CD4-positive, alpha-beta T cell treated with Interferon gamma for 1 hour (primary cell): ENCODE measurements at regions not wholly inside any gene's neighbourhood (a gene's known extent, or its start where the extent isn't known, plus 50 kb on each side); places are given as distances from the start of the nearest gene placed in this dataset.

Experiments
- DNase-seq: peaks from one replicate; pipeline ENCODE4 v3.0.0-alpha.2; 2020

DNA sequence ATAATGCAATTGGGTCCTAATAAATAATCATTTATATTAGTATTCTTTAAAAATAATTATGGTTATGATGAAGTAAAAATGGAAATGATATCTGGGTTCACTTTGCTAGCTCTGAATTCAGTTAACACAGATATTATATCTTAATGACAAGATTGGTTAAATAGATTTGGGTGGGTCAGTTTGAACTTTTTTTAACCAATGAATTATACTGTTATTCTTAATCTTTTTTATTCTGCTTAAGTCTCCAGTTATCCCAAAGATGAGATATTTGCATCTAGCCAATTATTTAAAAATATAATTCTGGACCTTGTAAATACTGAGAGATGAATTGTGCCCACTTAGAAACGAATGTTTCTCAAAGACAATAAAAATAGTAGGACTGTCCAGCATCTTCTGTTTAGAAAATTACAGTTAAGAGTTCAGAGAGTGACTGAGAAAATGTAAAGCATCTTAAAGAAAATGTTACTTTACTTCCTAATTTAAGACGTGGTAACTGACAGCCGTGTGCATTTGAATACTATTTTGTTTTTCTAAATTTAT is 345.2 kb downstream of the USP25 start:
- DNase-seq = no peak

DNA sequence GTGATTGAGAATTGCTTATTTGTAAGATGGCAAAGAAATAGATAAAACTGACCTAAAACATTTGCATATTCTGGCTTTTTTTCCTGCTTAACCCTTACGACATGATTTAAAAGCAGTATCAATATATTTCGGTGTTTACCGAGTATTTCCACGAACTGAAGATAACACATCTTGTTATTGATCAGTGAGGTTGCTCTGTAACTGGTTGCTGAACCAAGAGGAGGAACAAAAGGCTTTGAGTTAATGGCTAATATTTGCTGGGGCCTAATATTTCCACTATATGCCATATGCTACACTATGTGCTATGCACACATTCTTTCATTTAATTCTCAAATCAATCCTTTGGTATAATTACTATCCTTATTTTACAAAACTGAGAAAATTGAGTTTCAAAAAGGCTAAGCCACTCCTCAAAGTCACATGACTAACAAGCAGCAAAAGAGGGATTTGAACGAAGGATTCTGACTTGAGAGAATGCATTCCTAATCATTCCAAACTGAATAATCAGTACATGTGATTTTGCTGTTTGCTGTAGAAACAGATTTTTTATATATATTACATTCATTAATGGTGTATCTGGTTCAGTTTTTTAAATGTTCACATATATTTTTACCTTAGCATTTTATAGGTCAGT is 346.0 kb downstream of the USP25 start:
- no peak for DNase-seq

DNA sequence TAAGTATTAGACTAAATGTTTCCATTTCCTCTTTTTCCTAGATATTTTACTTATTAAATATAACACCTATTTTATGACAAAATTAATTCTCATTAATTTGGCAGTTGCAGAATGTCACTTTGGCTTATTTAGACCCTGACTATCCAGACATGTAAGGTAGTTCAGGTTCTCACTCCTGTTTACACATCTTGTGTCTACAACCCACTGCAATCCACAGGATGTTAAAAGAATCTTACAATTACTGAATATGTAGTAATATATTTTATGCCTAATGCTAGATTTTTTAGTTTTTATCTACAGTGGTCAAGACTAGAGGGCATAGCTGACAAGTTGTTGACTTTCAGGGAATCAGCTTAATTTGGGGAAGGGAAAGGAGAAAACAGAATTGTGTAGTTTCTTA is 346.7 kb downstream of the USP25 start:
- no peak for DNase-seq

GRCh38 chr21:16078382-16078781 is 348.6 kb downstream of the USP25 start:
- DNase-seq = no peak

DNA sequence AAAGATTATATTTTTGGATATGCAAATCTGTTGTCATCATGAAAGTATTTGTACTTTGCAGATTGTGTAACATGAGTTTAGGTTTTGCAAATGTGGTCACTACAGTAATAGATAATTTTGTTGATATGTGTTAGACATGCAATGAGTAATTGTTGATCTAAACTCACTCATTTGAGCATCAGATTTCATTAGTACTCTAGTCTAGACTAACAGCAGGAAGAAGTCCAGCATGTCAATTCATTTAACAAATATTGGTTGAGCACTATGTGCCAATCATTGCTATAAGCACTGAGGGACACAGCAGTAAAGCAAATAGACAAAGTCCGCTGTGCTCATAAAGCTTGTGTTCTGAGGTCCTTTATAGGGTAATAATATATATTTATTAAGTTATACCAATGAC is 350.0 kb downstream of the USP25 start:
- DNase-seq = no peak

DNA sequence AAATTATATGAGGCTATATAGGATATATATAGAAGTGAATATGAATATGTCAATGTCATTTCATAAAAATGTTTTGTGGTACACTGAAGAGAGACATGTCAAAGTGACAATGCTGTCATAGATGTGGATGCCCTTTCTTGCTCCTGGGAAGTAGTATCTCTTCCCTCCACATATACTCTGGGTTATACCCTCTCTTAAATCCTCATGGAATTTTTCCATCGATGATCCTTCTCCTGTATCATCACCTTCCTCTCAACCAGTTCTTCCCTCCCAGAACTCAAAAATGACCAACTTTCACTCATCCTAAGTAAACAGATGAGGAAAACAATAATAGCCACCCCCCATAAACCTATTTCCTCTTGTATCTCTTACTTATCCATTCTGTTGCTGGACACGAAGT is 351.5 kb downstream of the USP25 start:
- DNase-seq = no peak

DNA sequence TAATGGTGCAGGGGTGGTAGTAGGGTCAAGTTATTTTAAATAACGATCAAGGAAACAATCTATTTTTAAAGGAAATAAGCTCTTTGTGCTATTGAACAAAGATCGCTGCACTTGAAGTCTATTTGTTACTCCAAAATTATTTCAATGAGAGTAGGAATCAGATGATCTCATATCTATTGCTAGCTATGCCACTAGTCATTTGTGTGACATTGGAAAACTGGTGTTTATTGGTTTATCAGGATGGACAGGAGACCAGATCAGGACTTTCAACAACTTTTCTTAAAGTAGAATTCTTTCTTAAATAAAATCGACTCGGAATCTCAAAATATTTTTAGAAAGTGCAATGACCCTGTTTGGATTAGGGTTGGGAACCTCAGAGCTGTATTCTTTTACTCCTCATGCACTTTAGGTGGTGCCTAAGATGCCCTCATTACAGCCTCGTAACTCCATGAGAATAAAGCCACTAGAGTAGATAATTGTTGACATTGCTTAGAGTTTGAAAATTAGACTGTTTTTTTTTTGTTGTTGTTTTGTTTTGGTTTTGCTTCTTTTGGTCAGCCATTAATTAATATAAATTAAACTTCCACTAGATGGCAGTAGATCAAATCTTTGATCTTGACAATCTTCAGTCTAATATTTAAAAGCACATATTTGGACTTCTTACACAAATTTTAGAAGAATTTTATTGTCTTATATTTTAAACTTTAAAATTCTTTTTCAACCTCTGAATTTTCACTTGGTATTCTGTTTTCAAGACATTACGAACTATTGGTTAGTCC is 352.4 kb downstream of the USP25 start:
- no peak for DNase-seq

DNA sequence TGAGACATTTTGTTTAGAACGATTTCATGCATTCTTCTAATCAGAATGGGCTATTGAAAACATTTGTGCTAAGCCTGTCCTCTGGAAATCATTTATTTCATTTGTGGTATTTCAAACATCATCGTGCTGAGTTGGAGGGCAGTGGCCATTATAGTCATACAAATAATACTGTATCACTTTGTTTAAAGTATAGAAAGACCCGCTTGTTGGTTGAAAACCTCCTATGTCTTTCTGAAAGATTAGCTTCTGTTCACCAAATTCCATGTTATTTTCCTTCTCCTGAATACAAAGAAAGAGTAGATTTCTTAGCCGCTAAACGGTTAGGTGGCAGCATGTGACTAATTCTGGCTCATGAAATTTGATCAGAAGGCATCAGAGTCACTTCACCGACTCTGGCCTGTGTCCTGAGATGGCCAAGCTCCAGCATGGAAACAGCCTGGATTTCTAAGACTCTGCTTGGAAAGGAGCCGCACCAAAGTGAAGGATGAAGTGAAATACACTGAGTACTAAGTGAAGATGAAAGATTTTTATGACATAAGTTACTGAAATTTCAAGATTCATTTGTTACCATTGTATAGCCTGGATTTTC is 355.1 kb downstream of the USP25 start:
- DNase-seq = no peak

DNA sequence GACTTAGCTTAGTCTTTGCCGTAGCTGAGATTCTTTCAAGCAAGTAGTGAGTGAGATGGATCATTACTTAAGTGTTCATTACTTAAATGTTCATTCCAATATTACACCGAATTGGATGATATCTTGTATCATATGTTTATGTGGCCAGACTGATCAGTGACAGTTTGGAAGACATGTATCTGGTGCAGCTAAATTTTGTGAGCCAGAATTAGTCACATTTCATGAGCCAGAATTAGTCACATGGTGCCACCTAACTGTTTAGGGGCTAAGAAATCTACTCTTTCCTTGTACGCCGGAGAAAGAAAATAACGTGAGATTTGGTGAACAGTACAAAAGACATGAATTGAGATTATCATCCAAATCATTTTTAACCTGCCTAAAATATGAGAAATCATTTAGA is 355.6 kb downstream of the USP25 start:
- DNase-seq = no peak

DNA sequence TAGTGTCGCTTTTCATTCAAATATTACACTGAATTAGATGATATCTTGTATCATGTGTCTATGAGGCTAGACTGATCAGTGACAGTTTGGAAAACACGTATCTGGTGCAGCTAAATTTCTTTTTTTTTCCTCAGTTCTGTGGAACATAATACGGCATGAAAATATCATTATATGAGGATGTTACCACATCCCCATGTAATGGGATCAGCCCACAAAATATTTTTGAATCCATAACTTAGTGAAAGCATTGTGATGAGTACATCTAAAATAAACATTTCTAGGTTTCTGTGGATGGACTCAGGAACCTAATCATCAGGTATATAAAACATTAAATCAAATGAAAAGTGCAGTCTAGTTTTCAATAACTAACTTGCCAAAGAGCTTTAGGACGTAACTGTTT is 356.3 kb downstream of the USP25 start:
- no peak for DNase-seq

DNA sequence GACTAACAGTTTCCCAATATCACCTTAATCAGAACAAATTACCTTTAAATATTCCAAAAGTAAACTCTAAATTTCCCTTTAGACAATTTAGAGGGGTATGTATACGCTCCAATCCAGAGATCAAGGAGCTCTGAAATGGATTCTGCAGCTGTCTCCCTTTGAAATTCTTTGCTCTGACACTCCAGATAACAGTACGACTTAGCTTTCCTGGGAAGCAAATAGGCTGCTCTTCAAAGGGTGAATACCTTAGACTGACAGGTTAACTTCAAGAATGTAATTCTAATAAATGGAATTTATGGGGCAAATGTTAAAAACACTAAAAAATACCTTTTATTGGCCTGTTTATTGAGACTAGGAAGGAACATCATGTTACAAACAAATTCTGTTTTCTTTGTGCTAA is 357.2 kb downstream of the USP25 start:
- no peak for DNase-seq

GRCh38 chr21:16087523-16087922 is 357.7 kb downstream of the USP25 start:
- no peak for DNase-seq

- no peak for DNase-seq
Measured at GRCh38 chr21:16088056-16088455, 358.3 kb downstream of the USP25 start.

DNA sequence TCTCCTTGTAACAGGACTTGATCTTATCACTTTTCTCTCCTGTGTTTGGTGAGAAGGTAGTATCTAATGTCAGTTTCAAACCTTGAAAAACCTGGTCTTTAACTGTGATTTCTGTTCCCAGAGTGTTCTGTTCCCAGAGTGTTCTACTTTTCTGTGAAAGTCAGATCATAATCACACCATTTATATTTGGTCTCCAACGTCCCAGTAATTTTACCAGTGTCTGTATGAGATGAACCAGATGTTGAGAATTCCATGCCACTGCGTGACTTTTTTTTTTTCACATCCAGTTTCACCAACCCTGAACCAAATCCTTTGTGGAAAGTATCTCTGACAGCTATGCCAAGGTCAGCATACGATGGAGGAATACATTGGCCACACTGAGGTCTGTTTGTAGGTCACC is 365.2 kb downstream of the USP25 start:
- DNase-seq = no peak

DNA sequence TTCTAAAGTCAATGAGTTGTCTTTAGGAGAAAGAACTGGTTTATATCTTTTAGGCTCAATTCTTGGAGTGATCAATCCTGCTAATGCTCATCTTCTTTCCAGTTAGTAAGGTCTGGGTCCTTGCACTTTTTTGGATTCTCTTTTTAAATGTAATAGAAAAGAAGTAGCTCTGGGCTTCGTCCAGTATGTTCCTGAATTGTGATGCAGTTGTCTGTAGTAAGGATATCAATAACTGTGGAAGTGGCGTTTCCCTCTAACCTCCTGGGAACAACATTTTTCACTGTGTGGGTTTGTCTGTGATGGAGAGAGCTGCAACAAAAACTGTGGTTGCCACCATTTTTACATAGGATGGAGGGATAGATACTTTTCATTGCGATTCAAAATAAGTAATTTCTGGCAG is 367.2 kb downstream of the USP25 start:
- DNase-seq = no peak

GRCh38 chr21:16102113-16102512 is 372.3 kb downstream of the USP25 start:
- no peak for DNase-seq

- DNase-seq = no peak
Measured at GRCh38 chr21:16108561-16109075, 378.8 kb downstream of the USP25 start.

DNA sequence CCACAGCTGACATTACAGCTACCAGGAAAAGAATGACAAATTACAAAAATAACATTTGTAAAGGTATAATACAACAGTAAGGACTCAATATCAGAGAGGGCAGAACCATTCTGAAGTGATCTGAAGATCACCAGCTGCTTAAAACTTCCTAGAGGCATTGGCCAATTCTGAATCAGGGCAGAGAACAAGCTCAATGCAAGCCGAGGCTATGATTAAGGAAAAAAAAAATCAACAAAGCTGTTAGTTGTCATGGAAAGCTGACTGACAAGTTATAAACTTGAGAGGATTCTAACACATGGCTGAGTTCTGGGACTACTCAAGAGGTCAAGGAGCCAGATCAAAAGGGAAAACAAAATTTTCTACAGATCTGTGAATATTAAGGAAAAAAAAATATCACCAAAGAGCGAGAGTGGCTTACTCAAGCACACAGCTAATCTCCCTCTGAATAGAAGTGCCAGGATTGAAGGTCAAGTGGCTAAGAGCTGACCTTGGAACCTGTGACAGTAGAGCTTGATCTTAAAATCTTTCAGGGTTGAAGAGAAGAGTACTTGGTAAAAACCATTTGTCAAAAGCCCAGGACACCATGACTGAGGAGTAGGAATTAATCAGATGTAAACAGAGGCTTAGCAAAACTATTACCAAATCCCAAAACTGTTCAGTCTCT is 383.4 kb downstream of the USP25 start:
- DNase-seq = no peak

- no peak for DNase-seq
Measured at GRCh38 chr21:16115461-16115860, 385.7 kb downstream of the USP25 start.

GRCh38 chr21:16116069-16116468 is 386.3 kb downstream of the USP25 start:
- no peak for DNase-seq

GRCh38 chr21:16116798-16117197 is 387.0 kb downstream of the USP25 start:
- no peak for DNase-seq

- no peak for DNase-seq
Measured at GRCh38 chr21:16117331-16117730, 387.5 kb downstream of the USP25 start.

DNA sequence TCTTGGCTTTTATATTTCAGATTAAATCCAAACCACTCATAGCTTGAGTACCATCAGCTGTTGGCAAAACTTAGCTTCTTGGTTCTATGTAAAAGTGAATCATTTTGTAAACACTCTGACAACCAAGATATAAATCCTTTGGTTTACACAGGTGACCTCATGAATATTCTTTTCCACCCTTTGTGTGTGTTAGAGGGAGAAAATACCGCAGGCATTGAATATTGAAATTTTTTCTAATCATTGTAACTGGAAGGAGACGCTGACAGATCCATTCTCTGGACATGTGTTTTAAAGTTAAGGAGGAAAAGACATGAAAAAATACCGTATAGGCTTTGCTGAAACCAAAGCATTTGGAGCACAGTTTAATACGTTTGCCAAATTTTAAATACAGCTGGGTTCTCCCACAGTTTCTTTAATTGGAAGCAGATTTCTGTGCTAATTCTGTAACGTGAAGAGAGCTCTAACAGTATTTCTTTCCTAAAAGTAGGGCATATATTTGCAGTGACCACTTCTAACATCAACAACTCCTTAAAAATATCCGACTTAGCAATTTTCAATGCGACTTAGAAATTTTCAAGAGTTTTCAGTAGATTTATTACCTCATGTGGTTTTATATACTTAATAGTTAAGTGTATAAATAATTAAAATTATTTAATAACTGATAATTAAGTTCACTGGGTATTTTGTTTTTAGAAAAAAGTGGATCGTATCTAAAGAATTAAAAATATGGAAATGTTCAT is 388.2 kb downstream of the USP25 start:
- no peak for DNase-seq
